Spleen (tissue), 7 donors: ENCODE measurements at regions not wholly inside any gene's neighbourhood (a gene's known extent, or its start where the extent isn't known, plus 50 kb on each side); places are given as distances from the start of the nearest gene placed in this dataset.

Source experiments
- POLR2A ChIP-seq, 3 donors: fragments of 450-650 bp; IDR thresholded peaks; one replicate each; pipeline ENCODE4 v1.5.1; 2017; ENCODE audit warnings: antibody characterized with exemption in 3 of 3, mild to moderate bottlenecking in 1 of 3
- POLR2AphosphoS5 ChIP-seq, 3 donors: sonication (generic); formaldehyde crosslinking; IDR thresholded peaks; one replicate each; pipeline ENCODE4 v1.5.1; 2017; ENCODE audit warnings: antibody characterized with exemption in 3 of 3
- TF ChIP-seq, protein P1 (sequence below), 11 experiments: fragments of 200-600 bp in 7 of 11; fragments of 450-650 bp in 4 of 11; sonication (generic) in 4 of 11; IDR thresholded peaks in 8 of 11; conservative IDR thresholded peaks in 3 of 11; 1 replicate in 7 of 11; 2 replicates in 4 of 11; pipeline versions ENCODE4 v1.4.0 to v1.8.0; 2016 to 2021; ENCODE audit warnings: antibody characterized with exemption in 11 of 11, inconsistent platforms in 4 of 11, mild to moderate bottlenecking in 1 of 11
- donor health status: DM: no; HTN: no; CAD: no; lungs with moderate emphysema.
- donor health status: DM: no; HTN: no; CAD: no.
- donor health status: DM: no; HTN: no; CAD: no.

DNA sequence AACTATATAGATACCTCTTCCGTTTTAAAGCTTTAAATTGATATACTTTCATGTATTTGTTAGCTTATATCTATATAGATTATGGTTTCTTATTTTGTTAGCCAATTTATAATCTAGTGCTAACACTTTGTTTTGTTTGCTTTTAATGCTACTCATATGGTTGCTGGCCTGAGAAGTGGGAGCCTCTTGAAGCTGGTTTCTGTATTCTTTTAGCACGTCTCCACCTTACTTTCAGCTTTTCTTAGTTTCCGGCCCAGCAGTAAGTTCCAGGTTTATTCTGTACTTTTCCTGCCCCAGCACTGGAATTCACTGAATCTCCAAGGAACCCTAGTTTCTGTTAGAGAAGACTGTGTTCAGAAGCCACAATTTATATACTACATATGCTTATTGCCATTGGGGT lies 458.9 kb downstream of the PRR16 start:
- TF ChIP-seq, protein P1, sequence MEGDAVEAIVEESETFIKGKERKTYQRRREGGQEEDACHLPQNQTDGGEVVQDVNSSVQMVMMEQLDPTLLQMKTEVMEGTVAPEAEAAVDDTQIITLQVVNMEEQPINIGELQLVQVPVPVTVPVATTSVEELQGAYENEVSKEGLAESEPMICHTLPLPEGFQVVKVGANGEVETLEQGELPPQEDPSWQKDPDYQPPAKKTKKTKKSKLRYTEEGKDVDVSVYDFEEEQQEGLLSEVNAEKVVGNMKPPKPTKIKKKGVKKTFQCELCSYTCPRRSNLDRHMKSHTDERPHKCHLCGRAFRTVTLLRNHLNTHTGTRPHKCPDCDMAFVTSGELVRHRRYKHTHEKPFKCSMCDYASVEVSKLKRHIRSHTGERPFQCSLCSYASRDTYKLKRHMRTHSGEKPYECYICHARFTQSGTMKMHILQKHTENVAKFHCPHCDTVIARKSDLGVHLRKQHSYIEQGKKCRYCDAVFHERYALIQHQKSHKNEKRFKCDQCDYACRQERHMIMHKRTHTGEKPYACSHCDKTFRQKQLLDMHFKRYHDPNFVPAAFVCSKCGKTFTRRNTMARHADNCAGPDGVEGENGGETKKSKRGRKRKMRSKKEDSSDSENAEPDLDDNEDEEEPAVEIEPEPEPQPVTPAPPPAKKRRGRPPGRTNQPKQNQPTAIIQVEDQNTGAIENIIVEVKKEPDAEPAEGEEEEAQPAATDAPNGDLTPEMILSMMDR (IDR thresholded peaks at IDR 0.05 in 8 of 11, conservative IDR thresholded peaks at IDR 0.05 in 3 of 11) = no peak
- TF ChIP-seq POLR2A (IDR thresholded peaks at IDR 0.05) (no peak), POLR2AphosphoS5 (IDR thresholded peaks at IDR 0.05) (no peak)
